ENCODE measurements at regions not wholly inside any gene's neighbourhood (a gene's known extent, or its start where the extent isn't known, plus 50 kb on each side); places are given as distances from the start of the nearest gene placed in this dataset.
"Not testable (repeated sequence)": the region's sequence is repeated elsewhere in the genome, so short reads cannot be mapped to it uniquely, and the experiment has no call there.

DNA sequence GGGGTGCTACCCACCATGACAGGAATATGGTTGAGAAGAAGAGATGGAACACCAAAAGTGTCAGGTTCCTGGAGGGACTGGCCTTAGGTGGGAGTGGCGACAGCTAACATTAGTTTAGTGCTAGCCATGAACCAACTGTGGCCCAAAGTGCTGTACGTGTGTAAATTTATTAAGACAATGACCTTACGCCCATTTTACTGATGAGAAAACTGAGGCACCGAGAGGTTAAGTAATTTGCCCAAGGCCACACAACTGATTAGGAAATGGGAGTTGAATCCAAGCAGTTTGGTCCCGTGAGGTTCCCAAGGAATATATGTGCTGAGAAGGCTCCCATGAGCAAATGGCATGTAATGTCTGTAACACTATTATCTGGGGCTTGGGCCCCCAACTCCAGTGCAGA lies 109.5 kb upstream of the SLC1A4 start:
- DNase-seq (ENCODE audit: low read depth) = no peak

DNA sequence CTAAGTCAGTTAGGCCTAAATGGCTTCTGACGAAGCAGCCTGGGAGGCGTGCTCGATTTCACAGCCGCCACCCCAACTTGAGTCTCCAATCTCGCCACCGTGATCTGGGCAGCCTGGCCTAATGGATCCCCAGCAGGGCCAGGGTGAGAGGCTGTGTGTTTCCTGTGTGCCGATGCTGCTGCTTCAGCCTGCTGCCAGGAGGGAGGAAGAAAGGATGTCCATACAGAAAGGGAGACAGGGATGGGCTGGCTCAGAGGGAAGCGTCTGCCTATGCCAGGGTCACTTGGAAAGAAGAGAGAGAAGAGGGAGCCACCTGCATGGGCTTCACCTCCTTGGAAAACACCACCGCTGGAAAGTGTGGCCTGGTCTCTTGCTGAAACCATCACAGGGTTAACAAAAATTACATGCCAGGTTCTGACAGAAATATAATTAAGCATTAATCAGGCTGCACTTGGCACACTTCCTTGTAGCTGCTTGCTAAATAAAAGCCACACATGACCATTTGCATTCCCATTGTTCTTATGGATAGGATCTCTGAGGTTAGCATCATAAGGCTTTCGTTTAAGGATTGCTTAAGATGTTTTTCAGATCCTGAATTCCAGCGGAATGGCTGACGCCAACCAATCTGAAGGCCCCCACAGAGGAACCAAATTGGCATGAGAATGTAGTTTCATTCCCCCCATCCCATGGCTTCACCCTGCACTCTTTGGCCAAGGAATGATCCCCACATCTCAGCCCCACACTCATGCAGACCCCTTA lies 108.8 kb upstream of the SLC1A4 start:
- DNase-seq (ENCODE audit: low read depth) = no peak

DNA sequence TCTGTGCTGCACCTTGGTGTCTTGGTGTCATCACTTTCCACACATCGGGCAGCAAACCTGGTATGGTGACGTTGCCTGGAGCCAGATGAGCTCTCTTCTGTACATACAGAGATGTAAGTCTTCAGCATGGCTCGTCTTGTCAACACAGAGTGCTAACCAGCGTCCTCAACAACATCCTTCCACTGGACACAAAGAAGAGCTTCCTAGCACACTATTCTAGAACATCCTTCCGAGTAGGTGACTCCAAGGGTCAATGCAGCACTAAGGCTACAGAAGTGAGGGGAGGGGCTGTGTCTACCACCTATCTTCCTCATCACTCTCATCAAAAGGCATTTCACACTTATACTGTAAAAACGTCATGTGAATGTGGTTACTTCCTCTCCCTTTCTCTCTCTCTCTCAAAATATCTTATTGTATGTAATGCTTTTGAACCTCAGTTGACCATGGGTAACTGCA lies 108.1 kb upstream of the SLC1A4 start:
- no peak for DNase-seq (ENCODE audit: low read depth)

DNA sequence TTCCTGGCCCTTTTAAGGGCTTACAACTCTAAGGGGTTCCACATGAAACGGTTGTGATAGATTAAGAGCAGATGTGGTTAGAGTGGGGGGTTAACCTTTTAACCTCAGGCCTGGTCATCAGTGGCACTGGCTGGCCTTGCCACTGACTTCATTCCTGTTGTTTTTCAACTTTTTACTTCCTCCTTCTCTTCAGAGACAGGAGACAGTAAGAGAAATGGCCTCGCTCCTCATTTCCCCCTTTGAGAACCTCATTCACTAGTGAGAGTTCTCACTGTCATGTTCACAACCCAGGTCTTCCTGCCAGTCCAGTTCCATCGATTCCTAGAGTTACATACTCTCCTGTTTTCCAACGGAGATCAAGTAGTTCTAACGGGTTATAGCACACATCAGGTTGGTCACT lies 101.6 kb upstream of the SLC1A4 start:
- DNase-seq (ENCODE audit: low read depth) = no peak

DNA sequence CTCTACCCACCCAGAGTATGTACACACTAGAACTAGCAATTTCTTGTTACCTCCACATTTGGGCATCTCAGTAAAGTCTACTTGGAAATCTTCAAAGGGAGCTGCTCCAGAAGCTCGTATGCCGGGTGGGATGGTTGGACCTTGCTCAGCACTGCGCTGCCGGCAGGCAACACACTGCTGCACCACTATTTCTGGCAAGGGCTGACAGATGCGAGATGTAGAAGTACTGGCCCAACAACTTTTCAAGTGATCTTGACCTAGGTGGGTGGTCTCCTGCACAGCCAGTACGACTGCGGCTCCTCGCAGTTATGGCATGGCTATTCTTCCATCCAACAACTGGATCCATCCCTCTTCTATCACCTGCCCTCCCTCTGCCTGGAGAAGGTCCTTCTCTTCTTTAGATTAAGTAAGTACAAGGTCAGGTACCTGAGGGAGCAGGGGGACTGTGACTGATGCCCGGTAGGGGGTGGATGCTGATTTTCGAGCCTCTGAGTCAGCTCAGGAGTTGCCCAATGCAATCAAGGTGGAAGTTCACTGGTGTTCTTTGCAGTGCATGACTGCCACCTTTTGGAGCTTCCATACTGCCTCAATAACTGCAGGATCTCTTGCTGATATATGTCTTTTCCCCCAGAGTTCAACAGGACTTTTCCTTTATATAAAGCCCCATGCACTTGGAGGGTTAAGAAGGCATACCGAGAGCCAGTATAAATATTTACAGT lies 100.4 kb upstream of the SLC1A4 start:
- DNase-seq (ENCODE audit: low read depth) = no peak

GRCh38 chr2:64889803-64890202 lies 99.4 kb upstream of the SLC1A4 start:
- no peak for DNase-seq (ENCODE audit: low read depth)

- not testable (repeated sequence) for DNase-seq (ENCODE audit: low read depth)
Observed at GRCh38 chr2:64896572-64896971, 92.6 kb upstream of the SLC1A4 start.

DNA sequence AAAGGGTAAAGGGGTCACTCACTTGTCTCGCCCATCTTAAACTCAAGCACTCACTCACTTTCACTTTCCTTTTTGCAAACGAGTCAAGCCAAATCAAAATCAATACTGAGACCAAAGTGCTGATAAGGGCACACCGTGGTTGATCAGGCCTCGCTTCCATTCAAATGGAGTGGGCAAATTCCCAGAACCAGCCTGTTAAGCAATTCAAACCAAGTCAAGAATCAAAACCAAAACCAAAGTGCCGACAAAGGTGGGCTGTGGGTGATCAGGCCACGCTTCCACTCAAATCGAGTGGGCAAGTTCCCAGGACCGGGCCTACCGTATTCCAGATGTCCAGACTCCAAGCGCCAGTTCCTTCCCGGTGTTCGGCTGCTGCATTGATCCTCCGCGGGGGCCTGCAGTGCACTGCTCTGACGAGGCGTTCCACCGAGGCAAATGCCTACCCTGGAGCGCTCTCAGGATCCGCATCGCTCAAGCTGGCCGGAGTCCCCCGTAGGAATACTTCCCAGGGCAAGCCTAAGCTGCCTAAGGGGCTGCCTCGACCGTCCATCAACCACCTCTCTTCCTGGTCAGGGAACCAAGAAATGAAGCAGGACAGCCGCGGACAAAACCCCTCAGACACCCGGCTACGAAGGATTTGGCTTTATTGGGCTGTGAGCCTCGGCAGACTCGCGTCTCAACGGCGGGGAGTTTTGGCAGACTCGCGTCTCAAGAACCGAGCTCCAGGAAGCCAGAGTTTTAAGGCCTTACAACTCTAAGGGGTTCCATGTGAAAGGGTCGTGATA lies 89.9 kb upstream of the SLC1A4 start:
- no peak for DNase-seq (ENCODE audit: low read depth)

GRCh38 chr2:64899876-64900275 lies 89.3 kb upstream of the SLC1A4 start:
- DNase-seq (ENCODE audit: low read depth) = not testable (repeated sequence)

DNA sequence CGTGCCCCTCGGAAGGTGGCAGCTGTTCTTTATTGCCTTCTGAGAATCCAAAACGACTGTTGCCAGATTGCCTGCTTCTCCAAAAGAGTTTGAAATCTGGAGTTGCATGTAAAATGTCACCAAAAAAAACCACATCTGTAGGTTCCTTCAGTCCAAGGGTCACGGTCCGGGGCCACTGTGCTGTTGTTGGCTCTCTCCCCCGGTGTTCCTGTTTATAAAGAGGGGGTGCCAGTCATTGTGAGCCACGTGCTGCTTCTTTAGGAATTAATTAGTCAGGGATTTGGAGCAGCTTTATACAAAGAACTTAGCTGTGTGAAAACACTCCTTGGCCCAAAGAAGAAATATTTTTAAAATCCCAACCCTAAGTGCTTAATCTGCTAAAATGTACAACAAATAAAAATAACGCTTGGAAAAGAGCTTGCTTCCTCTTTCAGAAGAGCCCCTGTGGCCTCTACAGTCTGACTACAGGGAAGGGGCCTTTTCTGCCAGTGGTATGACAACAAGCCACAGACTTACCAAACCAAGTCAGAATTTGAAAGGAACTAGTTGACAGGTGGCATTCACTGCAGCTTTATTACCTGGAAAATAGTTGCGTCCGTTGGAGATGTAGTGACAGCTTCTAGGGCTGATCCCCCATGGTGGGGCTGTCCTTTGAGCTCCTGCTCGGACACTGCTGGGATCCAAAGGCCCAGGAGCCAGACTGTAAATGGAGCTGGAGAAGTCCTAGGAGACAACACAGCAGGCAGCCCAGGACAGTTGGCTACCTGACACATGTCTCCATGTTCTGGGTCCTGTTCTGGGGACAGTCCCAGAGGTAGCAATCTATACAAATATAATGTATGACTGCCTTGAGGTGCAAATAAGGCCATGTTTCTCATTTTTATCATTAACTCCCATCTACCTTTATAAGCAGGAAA lies 84.5 kb upstream of the SLC1A4 start:
- DNase-seq (ENCODE audit: low read depth) = no peak

- DNase-seq (ENCODE audit: low read depth) = no peak
Observed at GRCh38 chr2:64905338-64906024, 83.7 kb upstream of the SLC1A4 start.

DNA sequence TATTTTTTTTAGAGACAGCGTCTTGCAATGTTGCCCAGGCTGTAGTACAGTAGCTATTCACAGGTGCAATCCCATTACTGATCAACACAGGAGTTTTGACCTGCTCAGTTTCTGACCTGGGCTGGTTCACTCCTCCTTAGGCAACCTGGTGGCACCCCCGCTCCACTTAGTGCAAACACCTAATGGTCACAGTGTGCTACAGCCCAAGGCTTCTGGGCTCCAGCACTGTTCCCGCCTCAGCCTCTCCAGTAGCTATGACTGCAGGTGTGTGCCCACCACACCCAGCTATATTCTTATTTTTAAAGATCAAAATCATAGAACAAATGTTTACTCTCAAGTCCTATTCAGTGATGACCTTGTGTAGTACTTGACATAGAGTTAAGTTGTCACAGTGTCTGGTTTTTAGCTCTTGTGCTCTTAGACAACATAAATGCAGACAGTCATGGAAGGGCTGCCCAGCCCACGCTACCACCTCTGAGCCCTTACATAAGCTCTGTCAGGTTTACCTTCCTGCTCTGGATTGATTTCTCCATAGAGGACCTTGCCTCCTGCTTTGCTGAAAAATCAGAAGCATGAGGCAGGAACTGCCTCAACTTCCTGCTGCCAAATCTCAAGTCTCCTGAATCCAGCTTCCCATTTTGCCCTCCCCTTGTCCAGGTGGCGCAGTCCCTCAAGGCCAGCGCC lies 82.2 kb upstream of the SLC1A4 start:
- no peak for DNase-seq (ENCODE audit: low read depth)

GRCh38 chr2:64908406-64908805 lies 80.8 kb upstream of the SLC1A4 start:
- DNase-seq (ENCODE audit: low read depth) = no peak

DNA sequence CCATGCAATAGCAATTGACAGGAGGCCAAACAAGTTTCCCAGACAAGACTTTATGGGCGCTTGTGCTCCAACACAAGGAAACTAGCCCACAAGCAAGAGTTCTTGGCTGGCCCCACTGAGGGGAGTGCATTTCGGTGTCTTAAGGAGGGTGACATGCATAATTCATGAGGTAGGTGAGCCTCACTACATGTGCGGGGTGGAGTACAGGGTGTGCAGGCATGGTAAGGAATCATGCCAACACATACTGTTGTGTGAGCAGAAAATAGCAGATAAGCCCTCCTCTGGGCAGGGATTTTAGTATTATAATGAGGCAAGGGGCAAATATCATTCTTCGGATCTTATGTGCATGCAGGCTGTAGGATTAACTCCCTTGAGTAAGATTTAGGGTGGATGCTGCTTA lies 78.7 kb upstream of the SLC1A4 start:
- DNase-seq (ENCODE audit: low read depth) = no peak

- DNase-seq (ENCODE audit: low read depth) = no peak
Observed at GRCh38 chr2:64910972-64911433, 78.2 kb upstream of the SLC1A4 start.

GRCh38 chr2:64913357-64913869 lies 75.8 kb upstream of the SLC1A4 start:
- DNase-seq (ENCODE audit: low read depth) = no peak

- DNase-seq (ENCODE audit: low read depth) = no peak
Observed at GRCh38 chr2:64914247-64914646, 75.0 kb upstream of the SLC1A4 start.

- DNase-seq (ENCODE audit: low read depth) = no peak
Observed at GRCh38 chr2:64914735-64915509, 74.3 kb upstream of the SLC1A4 start.

GRCh38 chr2:64915510-64915900 lies 73.7 kb upstream of the SLC1A4 start:
- DNase-seq (ENCODE audit: low read depth) = no peak

Measured in stimulated activated CD8-positive, alpha-beta memory T cell treated with anti-CD3 and anti-CD28 coated beads, Interleukin-15, amount 100 ng/mL, for 1 hour (primary cell).